HCT116 (cell line): ENCODE measurements at regions not wholly inside any gene's neighbourhood (a gene's known extent, or its start where the extent isn't known, plus 50 kb on each side); places are given as distances from the start of the nearest gene placed in this dataset.
"Not testable (repeated sequence)": the region's sequence is repeated elsewhere in the genome, so short reads cannot be mapped to it uniquely, and the experiment has no call there.

Source experiments
- ATAC-seq: fragments of 200-7000 bp; cut with Tn5 transposase; 2 replicates; pipeline ENCODE4 v1.9.1; 2020; ENCODE audit warnings: mild to moderate bottlenecking, moderate library complexity
- BruUV-seq: library from RNA; stranded (reverse); fragments of 400-500 nt; replicated peaks from 2 replicates; lab custom pipeline; 2021; lab: Mats Ljungman, UMichigan
- CTCF ChIA-PET: fragments of 300-600 bp; sonication (Branson Sonifier 250); formaldehyde crosslinking; loops from one replicate; lab custom pipeline; 2021; ENCODE audit warnings: antibody characterized with exemption; lab: Charles Lee
- POLR2A ChIA-PET: fragments of 300-600, 350-600 bp; sonication (Branson Sonifier 250); formaldehyde crosslinking; loops from one replicate; lab custom pipeline; 2021; ENCODE audit warnings: antibody characterized with exemption; lab: Charles Lee
- RAD21 ChIA-PET, 2 experiments: fragments of 300-600 bp; sonication (Branson Sonifier 250); formaldehyde crosslinking; loops; one replicate each; lab custom pipeline; 2023; ENCODE audit warnings: low total read pairs in 2 of 2; ENCODE audit not compliant: uncharacterized antibody in 2 of 2, unreplicated experiment in 2 of 2, low non-redundant PET in 1 of 2; lab: Charles Lee
- DNase-seq: peaks from one replicate; pipeline ENCODE4 v3.0.0-alpha.2; 2010; ENCODE audit warnings: low read depth, low spot score
- H2AFZ ChIP-seq: fragments of 200-600 bp; shearing (Covaris generic), sonication (generic); 2 replicates; pipeline ENCODE4 v1.6.1; 2017; ENCODE audit warnings: low read depth, mixed run types, mixed read lengths, antibody characterized with exemption, low read length; ENCODE audit not compliant: poor library complexity, severe bottlenecking
- H3K27ac ChIP-seq: 2 replicates; pipeline ENCODE4 v1.5.1; 2012; ENCODE audit warnings: low read depth, low read length
- H3K27me3 ChIP-seq: fragments of 200-600 bp; sonication (generic); 2 replicates; pipeline ENCODE4 v1.6.1; 2016; ENCODE audit warnings: mixed run types, low read length, mixed read lengths; ENCODE audit not compliant: insufficient read depth
- H3K36me3 ChIP-seq, 2 experiments: fragments of 200-500 bp in 1 of 2; fragments of 200-600 bp in 1 of 2; sonication (Bioruptor generic) in 1 of 2; sonication (generic) in 1 of 2; 2 replicates each; pipeline versions ENCODE4 v1.5.1 to v1.6.1; 2014 to 2016; ENCODE audit warnings: low read length in 2 of 2, inconsistent platforms in 1 of 2, mixed read lengths in 1 of 2, mixed run types in 1 of 2; ENCODE audit not compliant: insufficient read depth in 2 of 2, control insufficient read depth in 1 of 2
- H3K4me1 ChIP-seq, 2 experiments: fragments of 200-600 bp in 1 of 2; sonication (generic) in 1 of 2; 2 replicates each; pipeline versions ENCODE4 v1.5.1 to v1.6.1; 2012 to 2017; ENCODE audit warnings: low read length in 2 of 2, inconsistent platforms in 1 of 2, mild to moderate bottlenecking in 1 of 2, mixed read lengths in 1 of 2, mixed run types in 1 of 2, moderate library complexity in 1 of 2; ENCODE audit not compliant: insufficient read depth in 2 of 2, control insufficient read depth in 1 of 2
- H3K4me2 ChIP-seq: fragments of 200-600 bp; sonication (generic); 2 replicates; pipeline ENCODE4 v1.6.1; 2017; ENCODE audit warnings: mixed run types, low read length, mixed read lengths
- H3K4me3 ChIP-seq, 2 experiments: fragments of 200-600 bp in 1 of 2; sonication (generic) in 1 of 2; replicated peaks in 1 of 2; 2 replicates each; pipeline ENCODE4 v1.5.1; 2011 to 2016; ENCODE audit warnings: low read length in 2 of 2, control low read depth in 1 of 2, low read depth in 1 of 2, mild to moderate bottlenecking in 1 of 2, mixed read lengths in 1 of 2, mixed run types in 1 of 2
- H3K79me2 ChIP-seq: fragments of 200-600 bp; sonication (generic); 2 replicates; pipeline ENCODE4 v1.6.1; 2017; ENCODE audit warnings: mild to moderate bottlenecking, mixed run types, low read length, moderate library complexity, mixed read lengths; ENCODE audit not compliant: insufficient read depth
- H3K9ac ChIP-seq: fragments of 200-600 bp; sonication (generic); 2 replicates; pipeline ENCODE4 v1.6.1; 2016; ENCODE audit warnings: low read length, mixed read lengths
- H3K9me2 ChIP-seq: fragments of 200-600 bp; sonication (generic), shearing (Covaris generic); 2 replicates; pipeline ENCODE4 v1.6.1; 2017; ENCODE audit warnings: mixed run types, mild to moderate bottlenecking, moderate library complexity; ENCODE audit not compliant: insufficient read depth
- H3K9me3 ChIP-seq, 2 experiments: fragments of 200-500 bp in 1 of 2; fragments of 200-600 bp in 1 of 2; sonication (Bioruptor generic) in 1 of 2; sonication (generic) in 1 of 2; 2 replicates each; pipeline ENCODE4 v1.6.1; 2014 to 2017; ENCODE audit warnings: low read length in 2 of 2, mixed read lengths in 2 of 2, inconsistent platforms in 1 of 2, low read depth in 1 of 2, mild to moderate bottlenecking in 1 of 2, mixed run types in 1 of 2, moderate library complexity in 1 of 2; ENCODE audit not compliant: control insufficient read depth in 1 of 2, insufficient read depth in 1 of 2
- H4K20me1 ChIP-seq: fragments of 200-600 bp; sonication (generic), shearing (Covaris generic); 2 replicates; pipeline ENCODE4 v1.6.1; 2017; ENCODE audit warnings: mixed run types, mild to moderate bottlenecking, moderate library complexity; ENCODE audit not compliant: insufficient read depth
- CBX3 ChIP-seq: IDR thresholded peaks from 2 replicates; pipeline ENCODE4 v1.6.1; 2012; ENCODE audit warnings: low read depth
- CEBPB ChIP-seq: IDR thresholded peaks from 2 replicates; pipeline ENCODE4 v1.6.1; 2012; ENCODE audit warnings: low read depth
- CTCF ChIP-seq, 3 experiments: fragments of 200-600 bp in 1 of 3; sonication (generic) in 1 of 3; IDR thresholded peaks in 2 of 3; conservative IDR thresholded peaks in 1 of 3; 2 replicates each; pipeline ENCODE4 v1.5.1; 2012 to 2017; ENCODE audit warnings: low read depth in 2 of 3, low read length in 2 of 3, antibody characterized with exemption in 1 of 3, borderline replicate concordance in 1 of 3, control low read depth in 1 of 3, mild to moderate bottlenecking in 1 of 3, mixed read lengths in 1 of 3, mixed run types in 1 of 3, moderate library complexity in 1 of 3; ENCODE audit not compliant: insufficient read depth in 1 of 3
- ELF1 ChIP-seq: IDR thresholded peaks from 2 replicates; pipeline ENCODE4 v1.6.1; 2012; ENCODE audit warnings: low read depth, borderline replicate concordance
- EZH2 ChIP-seq: fragments of 200-600 bp; sonication (generic); IDR thresholded peaks from 2 replicates; pipeline ENCODE4 v1.6.1; 2017; ENCODE audit warnings: antibody characterized with exemption, mixed run types
- EZH2phosphoT487 ChIP-seq: fragments of 200-600 bp; IDR thresholded peaks from 2 replicates; pipeline ENCODE4 v1.6.1; 2018; ENCODE audit warnings: antibody characterized with exemption, borderline replicate concordance
- JUND ChIP-seq: IDR thresholded peaks from 2 replicates; pipeline ENCODE4 v1.6.1; 2012
- POLR2A ChIP-seq: IDR thresholded peaks from 2 replicates; pipeline ENCODE4 v1.7.0; 2011; ENCODE audit warnings: borderline replicate concordance; ENCODE audit not compliant: insufficient read depth, insufficient read length; ENCODE audit errors: extremely low read depth
- POLR2AphosphoS5 ChIP-seq: IDR thresholded peaks from 2 replicates; pipeline ENCODE4 v1.6.1; 2011; ENCODE audit warnings: mild to moderate bottlenecking, low read depth, low read length, moderate library complexity
- SIN3A ChIP-seq: IDR thresholded peaks from 2 replicates; pipeline ENCODE4 v1.6.1; 2012; ENCODE audit warnings: low read depth
- SP1 ChIP-seq: IDR thresholded peaks from 2 replicates; pipeline ENCODE4 v1.6.1; 2012; ENCODE audit warnings: low read depth
- SRF ChIP-seq: IDR thresholded peaks from 2 replicates; pipeline ENCODE4 v1.6.1; 2012; ENCODE audit warnings: low read depth
- YY1 ChIP-seq: IDR thresholded peaks from 2 replicates; pipeline ENCODE4 v1.6.1; 2011; ENCODE audit warnings: low read length, low read depth, moderate library complexity, mild to moderate bottlenecking; ENCODE audit not compliant: insufficient replicate concordance; ENCODE audit errors: extremely low read depth
- ZBTB33 ChIP-seq: IDR thresholded peaks from 2 replicates; pipeline ENCODE4 v1.6.1; 2011; ENCODE audit warnings: mild to moderate bottlenecking, low read length, moderate library complexity; ENCODE audit not compliant: insufficient replicate concordance; ENCODE audit errors: extremely low read depth
- ZFX ChIP-seq: fragments of 450-650 bp; IDR thresholded peaks from 2 replicates; pipeline ENCODE4 v1.6.1; 2017
- intact Hi-C: fragments of 100-400 bp; cut with micrococcal nuclease; formaldehyde crosslinking; loops from 2 replicates; pipeline ENCODE4 v1.10.0; 2022
- TF ChIP-seq, protein P1 (sequence below): IDR thresholded peaks from 2 replicates; pipeline ENCODE4 v1.6.1; 2012

DNA sequence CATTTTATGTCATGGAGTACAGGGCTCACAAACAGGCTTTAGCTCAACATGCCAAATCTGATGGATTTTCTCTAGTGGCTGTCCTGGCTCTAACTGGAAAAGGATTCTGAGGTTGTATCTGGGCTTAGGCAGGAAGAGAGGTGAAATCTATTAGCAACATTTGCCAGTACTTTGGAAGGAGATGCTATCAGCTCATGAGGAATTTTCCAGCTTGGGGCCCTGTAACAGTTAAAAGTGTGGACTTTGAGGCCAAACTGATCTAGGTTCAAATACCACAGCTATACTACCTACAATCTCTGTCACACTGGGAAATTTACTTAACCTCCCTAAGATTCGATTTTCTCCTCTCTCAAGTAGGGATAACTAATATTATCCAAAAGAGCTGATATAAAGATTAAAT, 119.0 kb upstream of the HCCS start:
- ATAC-seq (no peak), DNase-seq (no peak)
- ChIA-PET POLR2A (no interaction called here), CTCF (no interaction called here), RAD21 (no interaction called here)
- Histone ChIP-seq H3K27ac (no peak overlapping the region), H3K9me2 (no peaks in the 10 kb centered on the region), H3K9ac (no peak overlapping the region), H3K4me2 (no peak overlapping the region), H3K36me3 (no peaks in the 10 kb centered on the region), H3K9me3 (no peaks in the 10 kb centered on the region), H3K27me3 (no peaks in the 10 kb centered on the region), H4K20me1 (no peaks in the 10 kb centered on the region), H3K4me1 (no peaks in the 10 kb centered on the region), H3K79me2 (no peaks in the 10 kb centered on the region), H2AFZ (no peak overlapping the region), H3K4me3 (no peak overlapping the region)
- intact Hi-C loops = no loop called here
- BruUV-seq = no TSS peak
- TF ChIP-seq ZBTB33 = no peak
- TF ChIP-seq CBX3 = no peak
- TF ChIP-seq SIN3A = no peak
- TF ChIP-seq, protein P1, sequence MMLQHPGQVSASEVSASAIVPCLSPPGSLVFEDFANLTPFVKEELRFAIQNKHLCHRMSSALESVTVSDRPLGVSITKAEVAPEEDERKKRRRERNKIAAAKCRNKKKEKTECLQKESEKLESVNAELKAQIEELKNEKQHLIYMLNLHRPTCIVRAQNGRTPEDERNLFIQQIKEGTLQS = no peak
- no peak for TF ChIP-seq SP1
- TF ChIP-seq EZH2phosphoT487 = no peak
- TF ChIP-seq ELF1 = no peak
- TF ChIP-seq JUND = no peak
- TF ChIP-seq YY1 = no peak
- TF ChIP-seq CTCF (IDR thresholded peaks at IDR 0.05 in 2 of 3, conservative IDR thresholded peaks at IDR 0.05 in 1 of 3; ENCODE audit: borderline replicate concordance in 1 of 3, insufficient read depth in 1 of 3, low read depth in 2 of 3, low read length in 2 of 3) = no peak
- TF ChIP-seq CEBPB = no peak
- no peak for TF ChIP-seq POLR2AphosphoS5
- TF ChIP-seq POLR2A = no peak
- TF ChIP-seq SRF = no peak
- TF ChIP-seq ZFX = no peak
- no peak for TF ChIP-seq EZH2

- H3K4me2 ChIP-seq, H3K36me3 ChIP-seq, H4K20me1 ChIP-seq, H3K4me1 ChIP-seq, H3K9ac ChIP-seq, H3K4me3 ChIP-seq, H3K9me3 ChIP-seq, H3K27me3 ChIP-seq, ATAC-seq, H3K79me2 ChIP-seq, DNase-seq, BruUV-seq, H3K9me2 ChIP-seq, H2AFZ ChIP-seq, CTCF ChIA-PET, intact Hi-C loops, POLR2A ChIA-PET, H3K27ac ChIP-seq, RAD21 ChIA-PET: not testable (repeated sequence)
Observed at GRCh38 chrX:11007076-11007475, 104.1 kb upstream of the HCCS start.
